ENCODE measurements at regions not wholly inside any gene's neighbourhood (a gene's known extent, or its start where the extent isn't known, plus 50 kb on each side); places are given as distances from the start of the nearest gene placed in this dataset.

GRCh38 chr11:57116654-57117053 lies 65.1 kb upstream of the LRRC55 start (continued):
- TF ChIP-seq CHD7 (IDR thresholded peaks at IDR 0.05; ENCODE audit: low read depth, low read length) (no peak), POLR2A (conservative IDR thresholded peaks at IDR 0.05) (no peak), GATAD2B (IDR thresholded peaks at IDR 0.05; ENCODE audit: borderline replicate concordance) (no peak), NFXL1 (CRISPR knock-in tag; IDR thresholded peaks at IDR 0.05) (no peak), KAT8 (IDR thresholded peaks at IDR 0.05; ENCODE audit: low read depth) (no peak), ZBTB2 (IDR thresholded peaks at IDR 0.05) (no peak), ARID2 (IDR thresholded peaks at IDR 0.05) (peak; percentile 80; the same call in 1 of the 2 replicates), SFPQ (IDR thresholded peaks at IDR 0.05; ENCODE audit: low read depth, low read length) (no peak), ETV1 (tag; conservative IDR thresholded peaks at IDR 0.05; ENCODE audit: low read depth) (no peak), ZNF140 (CRISPR knock-in tag; IDR thresholded peaks at IDR 0.05) (no peak), MTF1 (CRISPR knock-in tag; IDR thresholded peaks at IDR 0.05; ENCODE audit: borderline replicate concordance) (no peak), RNF219 (CRISPR knock-in tag; IDR thresholded peaks at IDR 0.05) (no peak), CBFB (CRISPR knock-in tag; IDR thresholded peaks at IDR 0.05) (peak; percentile 60; the same call in 1 of the 2 replicates)
